ENCODE measurements at regions not wholly inside any gene's neighbourhood (a gene's known extent, or its start where the extent isn't known, plus 50 kb on each side); places are given as distances from the start of the nearest gene placed in this dataset.

GRCh38 chr12:83190631-83191390 is 504.1 kb downstream of the TMTC2 start:
- Mint-ChIP-seq H3K4me3 (no peak overlapping the region), H3K27ac (no peak overlapping the region), H3K9me3 (ENCODE audit: insufficient read depth) (peaks cover 6% of the 10 kb centered on the region), H3K27me3 (no peaks in the 10 kb centered on the region), H3K4me1 (no peaks in the 10 kb centered on the region)
- ChIA-PET CTCF (no interaction called here), POLR2A (no interaction called here)
- Histone ChIP-seq H3K9me3 (ENCODE audit: control extremely low read depth in 1 of 3, control insufficient read depth in 2 of 3, insufficient read depth in 1 of 3, low read length in 2 of 3) (peaks cover 0 to 3% (median 0%) of the 10 kb centered on the region in 3 donors), H3K4me1 (ENCODE audit: control insufficient read depth in 2 of 2, insufficient read depth in 2 of 2, low read length in 2 of 2) (no peaks in the 10 kb centered on the region), H3K36me3 (replicated peaks in 1 of 2; ENCODE audit: control extremely low read depth in 1 of 2, control insufficient read depth in 1 of 2, extremely low read depth in 1 of 2, insufficient read depth in 2 of 2, low read length in 1 of 2) (no peaks in the 10 kb centered on the region), H3K4me3 (ENCODE audit: control extremely low read depth in 1 of 5, extremely low read depth in 1 of 5, insufficient read depth in 1 of 5, low read depth in 2 of 5, low read length in 4 of 5) (no peak overlapping the region), H3K9ac (ENCODE audit: low read length) (no peak overlapping the region), H3K27me3 (replicated peaks in 1 of 4; ENCODE audit: control extremely low read depth in 1 of 4, control insufficient read depth in 3 of 4, insufficient read depth in 4 of 4, low read length in 3 of 4) (no peaks in the 10 kb centered on the region), H4K20me1 (ENCODE audit: control insufficient read depth, insufficient read depth, low read length, poor library complexity, severe bottlenecking) (no peaks in the 10 kb centered on the region), H3K27ac (ENCODE audit: low read length in 2 of 2) (no peak overlapping the region), H2AFZ (ENCODE audit: insufficient read depth, low read depth, low read length, poor library complexity, severe bottlenecking) (no peak overlapping the region), H3K79me2 (ENCODE audit: control insufficient read depth, insufficient read depth, low read length) (no peaks in the 10 kb centered on the region), H3K4me2 (replicated peaks; ENCODE audit: low read depth, low read length, poor library complexity, severe bottlenecking) (no peak overlapping the region)
- WGBS (ENCODE audit: insufficient coverage), result 98% methylated on average over 3 of the region's 8 CpGs
- ATAC-seq (ENCODE audit: low read depth), result no peak
- intact Hi-C loops (cut with micrococcal nuclease), result no loop called here
- DNase-seq, result no peak
- TF ChIP-seq EZH2 (IDR thresholded peaks at IDR 0.05; ENCODE audit: borderline replicate concordance, insufficient read depth, low read depth, low read length, poor library complexity, severe bottlenecking), result no peak
- no peak for TF ChIP-seq CTCF (IDR thresholded peaks at IDR 0.05)

- Mint-ChIP-seq H3K9me3 (ENCODE audit: insufficient read depth) (peaks cover 9% of the 10 kb centered on the region), H3K27me3 (no peaks in the 10 kb centered on the region), H3K27ac (no peak overlapping the region), H3K4me3 (no peak overlapping the region), H3K4me1 (no peaks in the 10 kb centered on the region)
- ChIA-PET CTCF (no interaction called here), POLR2A (no interaction called here)
- no peaks in the 10 kb centered on the region for H3K79me2 ChIP-seq (ENCODE audit: control insufficient read depth, insufficient read depth, low read length)
- no peaks in the 10 kb centered on the region for H3K9me3 ChIP-seq (ENCODE audit: control extremely low read depth in 1 of 3, control insufficient read depth in 2 of 3, insufficient read depth in 1 of 3, low read length in 2 of 3)
- H3K4me3 ChIP-seq (ENCODE audit: control extremely low read depth in 1 of 5, extremely low read depth in 1 of 5, insufficient read depth in 1 of 5, low read depth in 2 of 5, low read length in 4 of 5), result no peak overlapping the region
- H3K27me3 ChIP-seq (replicated peaks in 1 of 4; ENCODE audit: control extremely low read depth in 1 of 4, control insufficient read depth in 3 of 4, insufficient read depth in 4 of 4, low read length in 3 of 4), result no peaks in the 10 kb centered on the region
- no peak for TF ChIP-seq CTCF (IDR thresholded peaks at IDR 0.05)
- TF ChIP-seq EZH2 (IDR thresholded peaks at IDR 0.05; ENCODE audit: borderline replicate concordance, insufficient read depth, low read depth, low read length, poor library complexity, severe bottlenecking), result no peak
- ATAC-seq (ENCODE audit: low read depth), result no peak
- DNase-seq, result no peak
- H4K20me1 ChIP-seq (ENCODE audit: control insufficient read depth, insufficient read depth, low read length, poor library complexity, severe bottlenecking), result no peaks in the 10 kb centered on the region
- intact Hi-C loops (cut with micrococcal nuclease), result no loop called here
- no peaks in the 10 kb centered on the region for H3K4me1 ChIP-seq (ENCODE audit: control insufficient read depth in 2 of 2, insufficient read depth in 2 of 2, low read length in 2 of 2)
- no peaks in the 10 kb centered on the region for H3K36me3 ChIP-seq (replicated peaks in 1 of 2; ENCODE audit: control extremely low read depth in 1 of 2, control insufficient read depth in 1 of 2, extremely low read depth in 1 of 2, insufficient read depth in 2 of 2, low read length in 1 of 2)
- H3K9ac ChIP-seq (ENCODE audit: low read length), result no peak overlapping the region
- H2AFZ ChIP-seq (ENCODE audit: insufficient read depth, low read depth, low read length, poor library complexity, severe bottlenecking), result no peak overlapping the region
- no peak overlapping the region for H3K4me2 ChIP-seq (replicated peaks; ENCODE audit: low read depth, low read length, poor library complexity, severe bottlenecking)
- no peak overlapping the region for H3K27ac ChIP-seq (ENCODE audit: low read length in 2 of 2)
- no CpG with 5 or more reads among the region's 1 CpG for WGBS (ENCODE audit: insufficient coverage)
Observed at GRCh38 chr12:83186419-83186818, 499.7 kb downstream of the TMTC2 start.

Data from B cell (primary cell).